ENCODE measurements at regions not wholly inside any gene's neighbourhood (a gene's known extent, or its start where the extent isn't known, plus 50 kb on each side); places are given as distances from the start of the nearest gene placed in this dataset.

DNA sequence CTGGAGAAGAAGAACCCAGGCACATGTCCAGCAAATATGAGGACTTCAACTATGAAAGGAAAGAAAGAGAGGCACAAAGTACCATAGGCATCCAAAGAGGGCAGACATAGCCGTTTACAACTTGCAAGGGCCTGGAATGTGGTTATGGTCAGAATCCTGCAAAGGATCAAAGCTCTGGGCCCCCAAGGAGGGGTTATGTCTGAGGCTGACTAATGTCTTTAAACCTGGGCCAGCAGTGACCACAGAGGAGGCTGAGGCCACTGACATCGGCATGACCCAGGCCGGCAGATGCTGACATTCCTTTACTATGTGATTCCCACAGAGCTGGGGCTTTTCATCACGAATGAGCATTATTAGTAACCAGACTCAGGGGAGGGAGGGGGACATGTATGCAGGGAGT is 861.1 kb downstream of the DHX35 start:
- no peaks in the 10 kb centered on the region for H4K20me1 ChIP-seq (replicated peaks in 1 of 2; ENCODE audit: control insufficient read depth in 1 of 2, insufficient read depth in 2 of 2, low read length in 2 of 2)
- no peak overlapping the region for H3K4me3 ChIP-seq (ENCODE audit: extremely low read depth in 1 of 4, insufficient read depth in 2 of 4, low read depth in 3 of 4, low read length in 4 of 4)
- no peaks in the 10 kb centered on the region for H3K9me3 ChIP-seq (ENCODE audit: insufficient read depth in 2 of 2, low read depth in 1 of 2, low read length in 1 of 2)
- H3K23ac ChIP-seq (ENCODE audit: insufficient read length): no peak overlapping the region
- no peak overlapping the region for H4K8ac ChIP-seq (ENCODE audit: extremely low read depth, insufficient read depth, low read length)
- H2BK5ac ChIP-seq (ENCODE audit: low read depth, low read length): no peak overlapping the region
- no peak overlapping the region for H3K18ac ChIP-seq (ENCODE audit: extremely low read depth, low read length)
- no peaks in the 10 kb centered on the region for H3K79me2 ChIP-seq (ENCODE audit: control insufficient read depth in 1 of 2, insufficient read depth in 2 of 2, low read length in 2 of 2)
- H3K23me2 ChIP-seq (ENCODE audit: low read depth, low read length): 0 out of 2 replicates have a peak, but pooled peaks cover 2% of the 10 kb centered on the region
- POLR2A ChIA-PET (ENCODE audit: partially characterized antibody): no interaction called here
- no peak overlapping the region for H3K56ac ChIP-seq (replicated peaks; ENCODE audit: insufficient read length, low read depth, low read length)
- H3K27me3 ChIP-seq (replicated peaks in 1 of 4; ENCODE audit: control insufficient read depth in 3 of 4, extremely low read depth in 1 of 4, insufficient read depth in 3 of 4, low read length in 3 of 4): no peaks in the 10 kb centered on the region
- H3K27ac ChIP-seq (ENCODE audit: low read depth, low read length): no peak overlapping the region
- H3K14ac ChIP-seq (ENCODE audit: insufficient read length): no peak overlapping the region
- TF ChIP-seq TBP (IDR thresholded peaks at IDR 0.05; ENCODE audit: low read depth, low read length) (no peak), EZH2 (IDR thresholded peaks at IDR 0.05; ENCODE audit: low read depth, low read length, severe bottlenecking) (no peak), MAFK (IDR thresholded peaks at IDR 0.05; ENCODE audit: low read depth, low read length) (no peak), NRF1 (IDR thresholded peaks at IDR 0.05; ENCODE audit: low read depth, low read length) (no peak), CBX5 (IDR thresholded peaks at IDR 0.05; ENCODE audit: low read depth, low read length) (no peak), GTF2F1 (IDR thresholded peaks at IDR 0.05; ENCODE audit: borderline replicate concordance, low read depth, low read length) (no peak), TEAD4 (IDR thresholded peaks at IDR 0.05; ENCODE audit: low read depth, low read length) (no peak), KDM5A (IDR thresholded peaks at IDR 0.05; ENCODE audit: low read length) (no peak), POLR2AphosphoS5 (IDR thresholded peaks at IDR 0.05; ENCODE audit: low read depth, low read length) (no peak)
- TF ChIP-seq, protein P1, sequence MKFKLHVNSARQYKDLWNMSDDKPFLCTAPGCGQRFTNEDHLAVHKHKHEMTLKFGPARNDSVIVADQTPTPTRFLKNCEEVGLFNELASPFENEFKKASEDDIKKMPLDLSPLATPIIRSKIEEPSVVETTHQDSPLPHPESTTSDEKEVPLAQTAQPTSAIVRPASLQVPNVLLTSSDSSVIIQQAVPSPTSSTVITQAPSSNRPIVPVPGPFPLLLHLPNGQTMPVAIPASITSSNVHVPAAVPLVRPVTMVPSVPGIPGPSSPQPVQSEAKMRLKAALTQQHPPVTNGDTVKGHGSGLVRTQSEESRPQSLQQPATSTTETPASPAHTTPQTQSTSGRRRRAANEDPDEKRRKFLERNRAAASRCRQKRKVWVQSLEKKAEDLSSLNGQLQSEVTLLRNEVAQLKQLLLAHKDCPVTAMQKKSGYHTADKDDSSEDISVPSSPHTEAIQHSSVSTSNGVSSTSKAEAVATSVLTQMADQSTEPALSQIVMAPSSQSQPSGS (IDR thresholded peaks at IDR 0.05; ENCODE audit: low read length): no peak
- H3K4ac ChIP-seq (replicated peaks; ENCODE audit: insufficient read length, low read depth, low read length): no peak overlapping the region
- no peak overlapping the region for H2BK12ac ChIP-seq (ENCODE audit: low read depth, low read length)
- FAIRE-seq (no peak), DNase-seq (ENCODE audit: low read depth in 1 of 2, low spot score in 2 of 2) (no peak)
- H3K4me2 ChIP-seq (ENCODE audit: insufficient read depth in 1 of 2, low read depth in 2 of 2, low read length in 2 of 2): no peak overlapping the region
- H4K91ac ChIP-seq (replicated peaks; ENCODE audit: insufficient read length, low read length): no peak overlapping the region
- H3K79me1 ChIP-seq (ENCODE audit: low read depth, low read length): no peaks in the 10 kb centered on the region
- no peak overlapping the region for H2AFZ ChIP-seq (ENCODE audit: low read length)
- H3K9ac ChIP-seq (replicated peaks in 1 of 4; ENCODE audit: extremely low read depth in 1 of 4, low read depth in 3 of 4, low read length in 3 of 4): no peak overlapping the region
- no peak overlapping the region for H4K5ac ChIP-seq (ENCODE audit: insufficient read length, low read depth, low read length)
- H3K36me3 ChIP-seq (ENCODE audit: control insufficient read depth in 2 of 4, insufficient read depth in 4 of 4, low read length in 3 of 4): no peaks in the 10 kb centered on the region
- no peak overlapping the region for H2BK20ac ChIP-seq (ENCODE audit: low read length)
- H2BK15ac ChIP-seq (ENCODE audit: low read length): no peak overlapping the region
- no peak overlapping the region for H2AK5ac ChIP-seq (ENCODE audit: low read depth, low read length)
- WGBS, 2 experiments (ENCODE audit: extremely low coverage in 1 of 2, insufficient coverage in 1 of 2, insufficient read length in 1 of 2, insufficient replicate concordance in 2 of 2, low coverage in 1 of 2, low lambda C conversion rate in 2 of 2, missing lambda C conversion rate in 1 of 2): 97% methylated on average over 4 of the region's 4 CpGs; no CpG with 5 or more reads in 1 of the 2 experiments
- CTCF ChIA-PET (ENCODE audit: partially characterized antibody): no interaction called here
- H3K4me1 ChIP-seq (replicated peaks in 1 of 4; ENCODE audit: control insufficient read depth in 3 of 4, insufficient read depth in 4 of 4, low read length in 3 of 4): no peaks in the 10 kb centered on the region
- no peak overlapping the region for H2BK120ac ChIP-seq (replicated peaks; ENCODE audit: low read depth, low read length)
